DMS114 treated with DMSO at 0.1 percent for 48 hours (cell line): ENCODE measurements at regions not wholly inside any gene's neighbourhood (a gene's known extent, or its start where the extent isn't known, plus 50 kb on each side); places are given as distances from the start of the nearest gene placed in this dataset.
"Not testable (repeated sequence)": the region's sequence is repeated elsewhere in the genome, so short reads cannot be mapped to it uniquely, and the experiment has no call there.

Experiments used
- DNase-seq: peaks from one replicate; lab custom pipeline; 2025; ENCODE audit not compliant: unreplicated experiment; lab: John Stamatoyannopoulos, UW

- peak; percentile 25 for DNase-seq
Observed at GRCh38 chr2:175690113-175690837, 311.8 kb downstream of the LNPK start.

GRCh38 chr2:175688243-175688642 is 313.8 kb downstream of the LNPK start:
- DNase-seq = no peak

GRCh38 chr2:175687465-175687864 is 314.6 kb downstream of the LNPK start:
- no peak for DNase-seq

- no peak for DNase-seq
Observed at GRCh38 chr2:175686002-175686401, 316.1 kb downstream of the LNPK start.

- no peak for DNase-seq
Observed at GRCh38 chr2:175684466-175684865, 317.6 kb downstream of the LNPK start.

GRCh38 chr2:175679728-175680127 is 322.3 kb downstream of the LNPK start:
- no peak for DNase-seq

- no peak for DNase-seq
Observed at GRCh38 chr2:175679231-175679630, 322.8 kb downstream of the LNPK start.

GRCh38 chr2:175677880-175678279 is 324.2 kb downstream of the LNPK start:
- no peak for DNase-seq

- DNase-seq = no peak
Observed at GRCh38 chr2:175676813-175677212, 325.3 kb downstream of the LNPK start.

GRCh38 chr2:175668804-175669203 is 333.3 kb downstream of the LNPK start:
- not testable (repeated sequence) for DNase-seq

- DNase-seq = no peak
Observed at GRCh38 chr2:175662335-175662734, 339.7 kb downstream of the LNPK start.

- no peak for DNase-seq
Observed at GRCh38 chr2:175648577-175649063, 353.4 kb downstream of the LNPK start.

- DNase-seq = no peak
Observed at GRCh38 chr2:175647058-175647457, 355.0 kb downstream of the LNPK start.

GRCh38 chr2:175640655-175641054 is 361.4 kb downstream of the LNPK start:
- no peak for DNase-seq

- DNase-seq = no peak
Observed at GRCh38 chr2:175633227-175633626, 368.8 kb downstream of the LNPK start.

- DNase-seq = no peak
Observed at GRCh38 chr2:175631245-175631623, 370.8 kb downstream of the LNPK start.

GRCh38 chr2:175630280-175631244 is 371.5 kb downstream of the LNPK start:
- no peak for DNase-seq

GRCh38 chr2:175628243-175628642 is 373.8 kb downstream of the LNPK start:
- no peak for DNase-seq

- no peak for DNase-seq
Observed at GRCh38 chr2:175627405-175627804, 374.7 kb downstream of the LNPK start.

- no peak for DNase-seq
Observed at GRCh38 chr2:175626796-175627195, 375.3 kb downstream of the LNPK start.

- DNase-seq = no peak
Observed at GRCh38 chr2:175624785-175625184, 377.3 kb downstream of the LNPK start.

- no peak for DNase-seq
Observed at GRCh38 chr2:175624211-175624761, 377.8 kb downstream of the LNPK start.
